Loucy (cell line): ENCODE measurements at regions not wholly inside any gene's neighbourhood (a gene's known extent, or its start where the extent isn't known, plus 50 kb on each side); places are given as distances from the start of the nearest gene placed in this dataset.

Experiments used
- CTCF ChIP-seq: fragments of 200-600 bp; sonication (generic); conservative IDR thresholded peaks from 2 replicates; pipeline ENCODE4 v1.5.1; 2014; ENCODE audit warnings: mild to moderate bottlenecking, antibody characterized with exemption, low read length
- EZH2phosphoT487 ChIP-seq: fragments of 200-600 bp; IDR thresholded peaks from 2 replicates; pipeline ENCODE4 v1.6.1; 2018; ENCODE audit warnings: antibody characterized with exemption, mild to moderate bottlenecking, moderate library complexity, borderline replicate concordance

- TF ChIP-seq CTCF: no peak
- no peak for TF ChIP-seq EZH2phosphoT487
These were observed 271.2 kb downstream of the CBLN1 start for GRCh38 chr16:49010396-49010795.
